WTC11 (cell line): ENCODE measurements at regions not wholly inside any gene's neighbourhood (a gene's known extent, or its start where the extent isn't known, plus 50 kb on each side); places are given as distances from the start of the nearest gene placed in this dataset.

Source experiments
- CBFB ChIP-seq: sonication (generic); formaldehyde crosslinking; IDR thresholded peaks from 2 replicates; pipeline ENCODE4 v1.8.1; 2022; ENCODE audit warnings: mild to moderate bottlenecking, low read depth, missing genetic modification reagents
- ETV6 ChIP-seq: sonication (generic); formaldehyde crosslinking; IDR thresholded peaks from 2 replicates; pipeline ENCODE4 v1.8.1; 2022; ENCODE audit warnings: mild to moderate bottlenecking, missing genetic modification reagents
- HMGA2 ChIP-seq: fragments of 250-450 bp; sonication (Bioruptor Pico); IDR thresholded peaks from 2 replicates; pipeline ENCODE4 v1.4.0; 2021; ENCODE audit warnings: mild to moderate bottlenecking, moderate library complexity
- IRF2 ChIP-seq: sonication (generic); formaldehyde crosslinking; IDR thresholded peaks from 2 replicates; pipeline ENCODE4 v1.8.0; 2022; ENCODE audit warnings: low read depth, missing genetic modification reagents, borderline replicate concordance
- TP53 ChIP-seq: sonication (generic); formaldehyde crosslinking; IDR thresholded peaks from 2 replicates; pipeline ENCODE4 v1.8.1; 2023; ENCODE audit warnings: mild to moderate bottlenecking, missing genetic modification reagents
- ZNF423 ChIP-seq: fragments of 250-450 bp; sonication (Bioruptor Pico); IDR thresholded peaks from 2 replicates; pipeline ENCODE4 v2.1.2; 2022; ENCODE audit warnings: mild to moderate bottlenecking, moderate library complexity
- TF ChIP-seq, protein P1 (sequence below): fragments of 200-600 bp; IDR thresholded peaks from 2 replicates; pipeline ENCODE4 v1.8.0; 2022; ENCODE audit warnings: antibody characterized with exemption
- TF ChIP-seq, protein P2 (sequence below): fragments of 250-450 bp; sonication (Bioruptor Pico); conservative IDR thresholded peaks from 2 replicates; pipeline ENCODE4 v1.9.0; 2021; ENCODE audit warnings: mild to moderate bottlenecking
- TF ChIP-seq, protein P3 (sequence below): sonication (generic); formaldehyde crosslinking; conservative IDR thresholded peaks from 2 replicates; pipeline ENCODE4 v1.8.1; 2023; ENCODE audit warnings: mild to moderate bottlenecking, low read depth, missing genetic modification reagents, moderate library complexity

DNA sequence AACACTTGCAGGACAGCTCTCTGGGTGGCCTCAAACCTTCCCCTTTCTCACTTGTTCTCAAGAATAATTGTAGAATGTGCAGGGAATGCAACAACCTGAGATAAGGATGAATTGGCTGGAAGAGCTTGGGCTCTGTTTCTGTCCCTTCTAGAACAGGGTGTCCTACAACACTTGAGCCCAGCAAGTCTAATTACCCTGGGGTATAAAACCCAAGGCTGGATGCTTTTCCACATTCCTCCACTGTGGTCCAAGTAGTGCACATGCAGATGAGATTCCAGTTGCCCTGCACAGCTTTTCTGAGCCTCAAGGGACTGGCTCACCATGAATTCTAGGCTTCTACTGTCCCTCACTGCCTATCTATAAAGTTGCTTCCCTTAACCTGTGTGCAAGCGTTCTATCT, 140.8 kb upstream of the SPATS2L start:
- TF ChIP-seq, protein P1, sequence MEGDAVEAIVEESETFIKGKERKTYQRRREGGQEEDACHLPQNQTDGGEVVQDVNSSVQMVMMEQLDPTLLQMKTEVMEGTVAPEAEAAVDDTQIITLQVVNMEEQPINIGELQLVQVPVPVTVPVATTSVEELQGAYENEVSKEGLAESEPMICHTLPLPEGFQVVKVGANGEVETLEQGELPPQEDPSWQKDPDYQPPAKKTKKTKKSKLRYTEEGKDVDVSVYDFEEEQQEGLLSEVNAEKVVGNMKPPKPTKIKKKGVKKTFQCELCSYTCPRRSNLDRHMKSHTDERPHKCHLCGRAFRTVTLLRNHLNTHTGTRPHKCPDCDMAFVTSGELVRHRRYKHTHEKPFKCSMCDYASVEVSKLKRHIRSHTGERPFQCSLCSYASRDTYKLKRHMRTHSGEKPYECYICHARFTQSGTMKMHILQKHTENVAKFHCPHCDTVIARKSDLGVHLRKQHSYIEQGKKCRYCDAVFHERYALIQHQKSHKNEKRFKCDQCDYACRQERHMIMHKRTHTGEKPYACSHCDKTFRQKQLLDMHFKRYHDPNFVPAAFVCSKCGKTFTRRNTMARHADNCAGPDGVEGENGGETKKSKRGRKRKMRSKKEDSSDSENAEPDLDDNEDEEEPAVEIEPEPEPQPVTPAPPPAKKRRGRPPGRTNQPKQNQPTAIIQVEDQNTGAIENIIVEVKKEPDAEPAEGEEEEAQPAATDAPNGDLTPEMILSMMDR: no peak
- TF ChIP-seq, protein P2, sequence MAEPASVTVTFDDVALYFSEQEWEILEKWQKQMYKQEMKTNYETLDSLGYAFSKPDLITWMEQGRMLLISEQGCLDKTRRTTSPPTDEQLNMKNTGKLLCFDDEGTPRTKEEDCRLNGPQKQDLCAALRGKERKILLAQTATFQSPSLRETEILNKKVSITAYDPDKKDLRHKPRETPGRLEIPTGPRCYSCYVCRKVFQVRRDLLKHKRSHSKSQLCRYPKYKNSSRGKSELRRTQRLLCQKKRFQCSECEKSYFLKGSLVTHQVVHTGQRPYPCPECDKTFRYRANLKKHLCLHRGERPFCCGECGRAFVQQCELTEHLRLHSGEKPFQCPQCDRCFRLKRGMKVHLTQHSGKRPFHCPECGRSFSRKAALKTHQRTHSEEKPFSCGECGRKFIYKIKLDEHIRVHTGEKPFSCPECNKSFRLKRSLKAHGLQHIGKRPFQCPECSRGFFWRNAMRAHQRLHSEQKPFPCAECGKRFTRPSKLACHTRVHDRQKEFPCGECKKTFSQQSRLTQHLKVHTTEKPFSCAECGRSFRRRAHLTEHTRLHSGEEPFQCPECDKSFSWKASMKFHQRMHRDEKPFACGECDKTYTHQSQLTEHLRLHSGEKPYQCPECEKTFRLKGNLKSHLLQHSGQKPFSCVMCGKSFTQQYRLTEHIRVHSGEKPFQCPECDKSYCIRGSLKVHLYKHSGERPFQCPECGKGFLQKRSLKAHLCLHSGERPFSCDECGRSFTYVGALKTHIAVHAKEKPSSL: no peak
- TF ChIP-seq, protein P3, sequence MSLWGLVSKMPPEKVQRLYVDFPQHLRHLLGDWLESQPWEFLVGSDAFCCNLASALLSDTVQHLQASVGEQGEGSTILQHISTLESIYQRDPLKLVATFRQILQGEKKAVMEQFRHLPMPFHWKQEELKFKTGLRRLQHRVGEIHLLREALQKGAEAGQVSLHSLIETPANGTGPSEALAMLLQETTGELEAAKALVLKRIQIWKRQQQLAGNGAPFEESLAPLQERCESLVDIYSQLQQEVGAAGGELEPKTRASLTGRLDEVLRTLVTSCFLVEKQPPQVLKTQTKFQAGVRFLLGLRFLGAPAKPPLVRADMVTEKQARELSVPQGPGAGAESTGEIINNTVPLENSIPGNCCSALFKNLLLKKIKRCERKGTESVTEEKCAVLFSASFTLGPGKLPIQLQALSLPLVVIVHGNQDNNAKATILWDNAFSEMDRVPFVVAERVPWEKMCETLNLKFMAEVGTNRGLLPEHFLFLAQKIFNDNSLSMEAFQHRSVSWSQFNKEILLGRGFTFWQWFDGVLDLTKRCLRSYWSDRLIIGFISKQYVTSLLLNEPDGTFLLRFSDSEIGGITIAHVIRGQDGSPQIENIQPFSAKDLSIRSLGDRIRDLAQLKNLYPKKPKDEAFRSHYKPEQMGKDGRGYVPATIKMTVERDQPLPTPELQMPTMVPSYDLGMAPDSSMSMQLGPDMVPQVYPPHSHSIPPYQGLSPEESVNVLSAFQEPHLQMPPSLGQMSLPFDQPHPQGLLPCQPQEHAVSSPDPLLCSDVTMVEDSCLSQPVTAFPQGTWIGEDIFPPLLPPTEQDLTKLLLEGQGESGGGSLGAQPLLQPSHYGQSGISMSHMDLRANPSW (CRISPR knock-in tag): no peak
- TF ChIP-seq ZNF423 (CRISPR knock-in tag) (no peak), ETV6 (no peak), TP53 (CRISPR knock-in tag) (no peak), IRF2 (CRISPR knock-in tag) (no peak), CBFB (CRISPR knock-in tag) (no peak), HMGA2 (CRISPR knock-in tag) (no peak)
